B cell (primary cell): ENCODE measurements at regions not wholly inside any gene's neighbourhood (a gene's known extent, or its start where the extent isn't known, plus 50 kb on each side); places are given as distances from the start of the nearest gene placed in this dataset.

Experiments
- EZH2 ChIP-seq: IDR thresholded peaks from 2 replicates; pipeline ENCODE4 v1.6.1; 2012; ENCODE audit warnings: borderline replicate concordance, low read depth, mild to moderate bottlenecking, moderate library complexity, low read length; ENCODE audit not compliant: insufficient read depth, poor library complexity, severe bottlenecking
- TF ChIP-seq, protein P1 (sequence below): fragments of 200-600 bp; IDR thresholded peaks from one replicate; pipeline ENCODE4 v1.8.0; 2022; ENCODE audit warnings: antibody characterized with exemption, mild to moderate bottlenecking

DNA sequence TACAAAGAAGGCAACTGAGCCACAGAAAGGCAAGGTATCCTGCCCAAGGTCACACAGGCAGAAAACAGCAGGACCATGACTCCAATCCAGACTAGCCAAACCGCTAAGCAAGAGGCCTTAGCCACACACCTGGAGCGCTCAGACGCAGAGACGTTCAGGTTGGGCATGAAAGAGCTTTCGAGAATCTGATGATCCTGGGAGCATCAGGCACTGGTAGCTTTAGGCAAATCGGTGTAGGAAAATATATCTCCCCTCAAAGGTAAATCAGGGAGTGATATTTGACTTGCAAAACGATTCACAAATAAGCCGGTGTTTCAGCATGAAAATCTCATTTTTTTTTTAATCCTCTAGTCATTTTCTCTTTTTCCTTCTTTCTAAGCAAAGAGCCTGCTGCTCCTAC, 279.0 kb downstream of the MRTFB start:
- TF ChIP-seq, protein P1, sequence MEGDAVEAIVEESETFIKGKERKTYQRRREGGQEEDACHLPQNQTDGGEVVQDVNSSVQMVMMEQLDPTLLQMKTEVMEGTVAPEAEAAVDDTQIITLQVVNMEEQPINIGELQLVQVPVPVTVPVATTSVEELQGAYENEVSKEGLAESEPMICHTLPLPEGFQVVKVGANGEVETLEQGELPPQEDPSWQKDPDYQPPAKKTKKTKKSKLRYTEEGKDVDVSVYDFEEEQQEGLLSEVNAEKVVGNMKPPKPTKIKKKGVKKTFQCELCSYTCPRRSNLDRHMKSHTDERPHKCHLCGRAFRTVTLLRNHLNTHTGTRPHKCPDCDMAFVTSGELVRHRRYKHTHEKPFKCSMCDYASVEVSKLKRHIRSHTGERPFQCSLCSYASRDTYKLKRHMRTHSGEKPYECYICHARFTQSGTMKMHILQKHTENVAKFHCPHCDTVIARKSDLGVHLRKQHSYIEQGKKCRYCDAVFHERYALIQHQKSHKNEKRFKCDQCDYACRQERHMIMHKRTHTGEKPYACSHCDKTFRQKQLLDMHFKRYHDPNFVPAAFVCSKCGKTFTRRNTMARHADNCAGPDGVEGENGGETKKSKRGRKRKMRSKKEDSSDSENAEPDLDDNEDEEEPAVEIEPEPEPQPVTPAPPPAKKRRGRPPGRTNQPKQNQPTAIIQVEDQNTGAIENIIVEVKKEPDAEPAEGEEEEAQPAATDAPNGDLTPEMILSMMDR, result no peak
- no peak for TF ChIP-seq EZH2
